Right ventricle myocardium inferior (tissue), 1 donor: ENCODE measurements at regions not wholly inside any gene's neighbourhood (a gene's known extent, or its start where the extent isn't known, plus 50 kb on each side); places are given as distances from the start of the nearest gene placed in this dataset.

Experiments used
- ATAC-seq: fragments of 200-7000 bp; cut with Tn5 transposase; one replicate; pipeline ENCODE4 v1.9.1; 2020; ENCODE audit warnings: mild to moderate bottlenecking, moderate library complexity
- DNase-seq: peaks from one replicate; pipeline ENCODE4 v3.0.0; 2021; ENCODE audit errors: missing footprints
- intact Hi-C: fragments of 100-400 bp; cut with DNase I; formaldehyde crosslinking; loops from one replicate; pipeline ENCODE4 v1.11.0; 2022
- donor health status: DM: no; HTN: yes; CAD: no; lungs with severe emphysema.

DNA sequence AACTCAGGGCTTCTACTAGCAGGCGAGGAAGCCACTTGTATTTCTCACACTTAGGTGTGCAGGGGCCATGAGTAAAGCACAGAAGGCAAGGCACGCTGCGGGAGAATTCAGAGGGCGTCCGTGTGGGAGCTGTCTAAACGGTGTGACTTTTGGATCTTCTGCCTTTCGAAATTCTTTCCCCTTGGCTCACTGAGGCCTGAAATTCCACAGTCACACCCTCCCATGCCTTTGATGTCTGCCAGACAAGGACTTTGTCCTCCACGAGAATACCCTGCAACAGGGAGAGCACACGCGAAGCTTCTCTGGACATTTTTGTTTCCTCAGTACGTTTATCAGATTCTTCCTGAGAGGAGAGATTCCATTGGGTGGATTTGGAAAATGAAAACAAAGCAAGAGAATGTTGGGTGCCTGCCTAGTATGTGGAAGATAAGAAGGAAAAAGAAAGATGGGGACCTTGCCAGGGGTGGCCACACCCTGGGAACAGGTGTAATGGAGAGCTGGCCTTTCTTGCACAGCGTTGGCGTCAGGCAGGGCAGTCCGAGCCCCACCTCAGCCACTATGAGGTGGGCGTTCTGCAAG lies 235.7 kb downstream of the MYLK4 start:
- intact Hi-C loops, result no loop called here
- ATAC-seq (no peak), DNase-seq (no peak)

- intact Hi-C loops, result no loop called here
- ATAC-seq, result no peak
- DNase-seq, result no peak
These were observed 237.9 kb downstream of the MYLK4 start for GRCh38 chr6:2512802-2513201.

DNA sequence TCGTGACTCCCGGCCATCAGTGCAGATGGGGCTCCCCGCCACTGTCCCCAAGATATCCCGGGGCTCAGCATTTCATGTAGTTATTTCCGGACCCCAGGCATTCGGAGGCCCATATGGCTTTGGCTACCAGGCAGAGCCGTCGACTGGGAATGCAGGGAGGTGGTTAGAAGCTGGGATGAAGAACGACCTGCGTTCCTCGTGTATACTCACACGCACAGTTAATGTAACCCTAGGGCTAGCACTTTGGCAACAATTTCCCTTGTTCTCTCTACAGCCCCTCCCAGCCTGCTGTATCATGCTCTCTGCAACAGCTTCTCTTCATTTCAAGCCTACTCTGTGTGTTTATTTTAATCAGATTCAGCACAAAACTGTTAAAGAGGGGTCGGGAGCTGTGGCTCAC lies 240.4 kb downstream of the MYLK4 start:
- intact Hi-C loops, result no loop called here
- no peak for ATAC-seq
- DNase-seq, result no peak

GRCh38 chr6:2509711-2510110 lies 241.0 kb downstream of the MYLK4 start:
- intact Hi-C loops, result no loop called here
- ATAC-seq (no peak), DNase-seq (no peak)

DNA sequence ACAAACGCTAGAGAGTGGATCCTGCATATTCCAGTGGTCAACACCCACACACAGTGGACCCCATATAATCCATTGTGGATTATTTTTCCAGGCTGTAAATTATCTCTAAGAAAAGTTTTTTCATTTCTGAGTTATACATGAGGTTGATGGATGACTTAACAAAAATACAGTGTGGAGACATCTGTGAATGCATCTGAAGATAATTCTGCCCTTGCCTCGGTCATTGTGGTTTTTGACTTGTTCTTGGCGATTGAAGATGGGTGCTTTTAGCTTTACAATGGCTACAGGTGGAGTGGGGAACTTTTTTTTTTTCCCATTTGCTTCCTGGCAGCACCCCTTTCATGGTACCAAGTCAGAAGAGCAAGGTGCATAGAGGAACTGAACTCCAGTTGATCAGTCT lies 242.7 kb downstream of the MYLK4 start:
- intact Hi-C loops, result no loop called here
- DNase-seq, result no peak
- no peak for ATAC-seq

GRCh38 chr6:2507521-2508037 lies 243.1 kb downstream of the MYLK4 start:
- DNase-seq, result no peak
- peak; percentile 60 for ATAC-seq
- intact Hi-C loops, result no loop called here

- DNase-seq (no peak), ATAC-seq (no peak)
- intact Hi-C loops, result no loop called here
These were observed 243.7 kb downstream of the MYLK4 start for GRCh38 chr6:2507016-2507415.

GRCh38 chr6:2505624-2506023 lies 245.1 kb downstream of the MYLK4 start:
- ATAC-seq, result no peak
- intact Hi-C loops, result no loop called here
- no peak for DNase-seq

GRCh38 chr6:2504495-2505064 lies 246.1 kb downstream of the MYLK4 start:
- intact Hi-C loops, result no loop called here
- no peak for ATAC-seq
- no peak for DNase-seq

DNA sequence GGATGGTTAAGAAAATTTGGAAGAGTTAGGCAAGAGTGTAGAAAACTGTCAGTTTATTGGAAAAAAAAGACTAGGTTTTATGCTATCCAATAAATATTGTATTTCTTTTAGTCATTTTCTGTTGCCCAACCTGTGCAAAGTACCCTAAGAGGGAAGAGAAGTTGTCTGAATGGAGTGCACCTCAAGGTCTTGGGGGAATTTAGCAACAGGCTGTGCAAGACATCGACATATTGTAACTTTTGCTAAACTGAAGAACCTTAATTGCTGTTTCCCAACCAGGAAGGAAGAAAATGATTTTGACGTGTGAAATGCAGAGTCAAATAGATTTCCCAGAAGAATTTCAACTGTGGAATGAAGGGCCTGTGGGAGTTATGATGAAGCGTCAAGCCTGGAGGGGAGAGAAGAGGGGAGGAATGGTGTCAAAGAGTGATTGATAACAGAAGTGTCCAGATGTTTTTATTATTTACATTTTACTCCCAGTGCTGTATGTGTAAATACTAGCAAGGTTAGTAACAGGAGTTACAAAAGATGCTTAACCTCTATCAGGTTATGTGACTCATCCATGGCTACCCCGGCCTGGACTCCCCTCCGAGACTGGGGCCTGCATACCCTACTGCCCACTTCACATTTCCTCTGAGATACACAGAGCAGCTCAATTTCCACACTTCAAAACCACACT lies 246.8 kb downstream of the MYLK4 start:
- intact Hi-C loops, result no loop called here
- DNase-seq (no peak), ATAC-seq (no peak)

GRCh38 chr6:2502998-2503674 lies 247.6 kb downstream of the MYLK4 start:
- ATAC-seq, result no peak
- intact Hi-C loops, result no loop called here

DNA sequence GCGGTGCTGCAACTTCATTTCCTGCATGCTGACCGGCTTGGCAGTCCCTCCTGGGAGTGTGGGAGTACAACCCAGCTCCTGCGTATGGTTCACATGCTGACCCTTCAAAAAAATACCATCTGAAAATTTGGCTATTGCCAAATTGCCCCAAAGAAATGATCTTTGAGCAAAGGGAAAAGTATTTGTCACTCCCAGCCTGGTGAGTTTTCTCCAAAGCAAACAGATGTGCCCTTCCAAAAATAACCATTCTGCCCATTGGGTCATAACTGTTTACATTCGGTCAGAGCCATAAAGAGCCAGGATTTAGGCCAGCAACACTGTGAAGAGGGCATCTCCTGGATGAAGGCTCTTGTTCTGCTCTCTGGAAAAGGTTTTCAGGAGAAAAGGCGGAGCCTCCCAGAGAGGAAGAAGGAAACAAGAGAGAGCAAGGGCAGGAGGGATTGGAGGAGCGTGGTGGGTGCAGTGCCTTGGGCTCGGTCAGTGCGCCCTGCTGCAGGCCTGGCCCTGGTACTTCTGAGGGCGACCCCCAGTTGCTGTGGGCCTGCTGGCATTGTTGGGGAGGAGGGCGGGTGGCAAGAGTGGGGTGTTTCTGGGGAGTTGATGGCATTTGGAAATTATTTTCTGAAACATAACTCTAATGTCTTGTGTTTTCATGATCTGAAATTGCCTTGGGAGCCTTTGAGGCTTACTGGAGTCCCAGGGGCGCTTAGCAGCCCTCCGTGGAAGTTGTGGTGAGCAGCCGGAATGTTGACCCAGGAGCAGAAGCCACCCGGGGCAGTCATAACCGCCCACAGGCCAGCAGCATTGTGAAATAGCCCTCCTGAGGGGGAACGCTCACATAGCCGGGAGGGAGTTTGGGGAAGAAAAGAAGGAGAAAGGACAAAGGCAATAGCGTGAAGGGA lies 248.4 kb downstream of the MYLK4 start:
- no peak for DNase-seq
- no peak for ATAC-seq
- intact Hi-C loops, result no loop called here

More at GRCh38 chr6:2502998-2503674, 247.6 kb downstream of the MYLK4 start:
- no peak for DNase-seq

DNA sequence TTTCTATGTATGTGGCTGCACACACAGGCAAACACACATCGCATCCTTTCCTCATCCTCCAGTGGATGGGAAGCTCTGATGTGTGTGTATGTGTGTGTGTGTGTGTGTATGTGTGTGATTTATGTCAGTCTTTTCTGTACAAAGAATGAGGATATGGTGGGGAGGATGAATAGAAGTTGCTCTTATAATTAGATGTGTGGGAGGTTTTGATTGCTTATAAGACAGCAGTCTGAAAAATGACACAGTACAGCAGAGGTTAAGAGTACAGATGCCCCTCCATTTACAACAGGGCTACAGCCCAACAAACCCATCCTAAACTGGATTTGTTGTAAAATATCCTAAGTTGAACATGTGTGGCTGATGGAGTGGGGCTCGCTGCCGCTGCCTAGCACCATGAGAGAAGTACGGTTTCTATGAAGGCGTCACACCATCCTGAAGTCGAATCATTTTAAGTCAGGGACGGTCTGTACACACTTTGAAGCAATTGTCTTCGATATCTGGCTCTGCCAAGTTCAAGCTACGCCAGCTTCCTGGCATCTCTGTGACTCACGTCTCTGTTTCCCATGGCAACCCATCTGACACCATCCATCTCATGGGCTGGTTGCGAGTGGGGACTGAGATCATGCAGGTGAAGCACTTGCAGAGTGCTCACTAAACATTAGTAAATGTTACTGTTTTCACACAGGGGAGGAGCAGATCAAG lies 252.6 kb downstream of the MYLK4 start:
- DNase-seq (no peak), ATAC-seq (no peak)
- intact Hi-C loops, result no loop called here

DNA sequence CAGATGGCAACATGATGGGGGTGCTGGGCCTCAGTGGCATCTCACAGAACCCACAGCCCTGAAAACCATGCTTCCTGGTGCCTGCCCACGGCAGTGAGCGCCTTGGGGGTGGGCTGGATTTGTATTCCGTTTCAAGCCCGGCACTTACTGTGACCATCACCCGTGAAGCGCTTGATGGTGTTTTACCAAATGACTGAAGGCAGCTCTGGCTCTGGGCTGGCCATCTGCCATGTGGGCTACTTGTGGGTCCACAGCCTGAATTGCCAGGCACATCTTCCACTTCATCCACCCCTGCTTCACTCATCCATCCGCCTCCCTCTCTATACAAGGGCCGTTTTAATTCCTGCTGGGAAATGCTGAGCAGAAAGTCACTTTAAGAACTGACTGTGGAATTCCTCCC lies 250.9 kb upstream of the GMDS start:
- intact Hi-C loops, result no loop called here
- DNase-seq (no peak), ATAC-seq (no peak)

- no peak for DNase-seq
- peak; percentile 69 for ATAC-seq
- intact Hi-C loops, result no loop called here
These were observed 247.5 kb upstream of the GMDS start for GRCh38 chr6:2492686-2493523.

- ATAC-seq, result no peak
- DNase-seq, result no peak
- intact Hi-C loops, result no loop called here
These were observed 245.7 kb upstream of the GMDS start for GRCh38 chr6:2491137-2491536.

DNA sequence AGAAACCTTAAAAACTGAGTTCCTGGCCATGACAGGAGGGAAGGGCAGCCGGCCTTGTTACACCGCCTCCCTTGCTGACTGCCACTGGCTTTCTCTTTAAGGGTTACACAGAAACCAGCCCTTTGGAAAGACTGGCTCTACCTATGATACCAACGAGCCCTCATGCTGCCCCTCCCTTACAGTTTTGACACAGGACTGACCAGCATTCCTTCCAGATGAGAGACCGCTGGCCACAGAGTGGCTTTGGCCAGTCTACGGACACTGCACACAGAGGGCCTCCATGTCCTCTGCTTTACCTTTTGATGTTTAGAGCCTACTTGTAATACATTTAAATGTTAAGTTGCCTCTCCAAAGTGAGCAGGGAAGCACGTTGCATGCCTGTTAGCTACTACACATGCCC lies 243.2 kb upstream of the GMDS start:
- intact Hi-C loops, result no loop called here
- no peak for ATAC-seq

GRCh38 chr6:2485116-2485515 lies 239.7 kb upstream of the GMDS start:
- DNase-seq, result no peak
- intact Hi-C loops, result no loop called here
- ATAC-seq, result no peak

More for the DNA sequence above, 243.2 kb upstream of the GMDS start:
- DNase-seq, result no peak
